ENCODE measurements at regions not wholly inside any gene's neighbourhood (a gene's known extent, or its start where the extent isn't known, plus 50 kb on each side); places are given as distances from the start of the nearest gene placed in this dataset.
A peak's percentile ranks its signal among the peaks of the same experiment; 100 is the strongest.

DNA sequence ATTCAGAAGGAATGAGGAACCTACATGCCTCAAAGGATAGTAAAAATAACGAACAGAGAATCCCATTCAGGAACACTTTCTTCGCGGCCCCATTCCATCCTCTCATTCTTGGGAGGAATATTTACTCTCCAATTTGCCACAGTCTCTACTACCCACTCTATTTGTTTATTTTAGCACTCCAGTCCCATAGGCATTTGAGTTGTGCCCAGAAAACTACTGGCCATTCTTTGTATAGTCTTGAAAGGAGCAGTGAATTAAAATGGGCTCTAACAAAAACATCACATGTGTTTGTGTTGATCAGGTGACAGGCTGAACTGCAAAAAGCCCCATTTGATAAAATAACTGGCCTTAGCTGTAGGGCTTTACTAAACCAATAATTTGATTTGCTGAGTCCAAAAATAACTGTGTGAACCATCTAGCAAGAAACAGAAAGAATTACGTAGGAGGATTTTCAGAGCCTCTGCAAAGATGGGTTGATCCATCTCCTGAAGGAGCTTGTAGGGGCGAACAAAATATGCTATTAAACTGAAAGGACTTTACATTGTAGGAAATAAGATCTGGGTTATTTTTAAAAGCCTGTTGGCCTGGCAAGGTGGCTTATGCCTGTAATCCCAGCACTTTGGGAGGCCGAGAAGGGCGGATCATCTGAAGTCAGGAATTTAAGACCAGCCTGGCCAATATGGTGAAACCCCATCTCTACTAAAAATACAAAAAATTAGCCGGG lies 142.3 kb upstream of the CPNE8 start:
- DNase-seq (ENCODE audit: low spot score), result peak; percentile 44

DNA sequence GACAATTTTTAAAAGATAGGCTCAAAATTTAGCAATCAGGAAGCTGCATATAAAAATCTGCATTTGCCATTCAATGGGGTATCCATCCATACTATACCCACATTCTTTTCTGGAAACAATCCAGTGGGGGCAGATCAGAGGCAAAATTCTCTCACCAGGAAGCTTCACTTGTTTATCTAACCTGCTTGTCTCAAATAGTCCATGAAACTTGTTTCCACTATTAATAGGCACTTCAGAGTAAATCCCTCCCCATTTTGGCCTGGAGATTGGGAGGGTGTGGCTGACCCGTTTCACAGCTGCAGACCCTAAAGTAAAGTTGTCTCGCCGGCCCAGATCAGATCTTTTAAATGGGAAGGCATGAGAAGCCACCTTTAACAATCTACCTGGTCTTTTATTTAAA lies 139.4 kb upstream of the CPNE8 start:
- no peak for DNase-seq (ENCODE audit: low spot score)

- DNase-seq (ENCODE audit: low spot score), result no peak
Observed at GRCh38 chr12:39043424-39043822, 138.0 kb upstream of the CPNE8 start.

- no peak for DNase-seq (ENCODE audit: low spot score)
Observed at GRCh38 chr12:39040275-39040674, 134.9 kb upstream of the CPNE8 start.

GRCh38 chr12:39037115-39037514 lies 131.7 kb upstream of the CPNE8 start:
- no peak for DNase-seq (ENCODE audit: low spot score)

DNA sequence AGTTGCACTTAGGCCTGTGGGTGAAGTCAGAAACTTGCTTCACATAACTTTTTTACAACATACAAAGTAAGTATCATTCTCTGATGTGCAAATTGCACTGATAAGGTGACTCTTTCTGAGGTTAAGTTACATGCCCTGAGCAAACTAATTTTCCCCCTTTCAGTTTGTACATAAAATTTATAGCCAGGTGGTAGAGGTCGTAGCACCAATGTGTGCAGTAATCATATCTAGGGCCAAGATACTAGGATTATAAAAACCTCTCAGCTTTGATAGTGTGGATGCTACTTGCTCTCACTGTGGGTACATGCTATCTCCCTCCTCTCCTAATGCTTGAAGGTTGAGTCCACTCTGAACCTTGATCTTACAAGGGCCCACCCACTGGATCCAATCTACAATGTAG lies 130.7 kb upstream of the CPNE8 start:
- DNase-seq (ENCODE audit: low spot score), result no peak

GRCh38 chr12:39033782-39034181 lies 128.4 kb upstream of the CPNE8 start:
- no peak for DNase-seq (ENCODE audit: low spot score)

GRCh38 chr12:39032448-39032847 lies 127.1 kb upstream of the CPNE8 start:
- DNase-seq (ENCODE audit: low spot score), result no peak

DNA sequence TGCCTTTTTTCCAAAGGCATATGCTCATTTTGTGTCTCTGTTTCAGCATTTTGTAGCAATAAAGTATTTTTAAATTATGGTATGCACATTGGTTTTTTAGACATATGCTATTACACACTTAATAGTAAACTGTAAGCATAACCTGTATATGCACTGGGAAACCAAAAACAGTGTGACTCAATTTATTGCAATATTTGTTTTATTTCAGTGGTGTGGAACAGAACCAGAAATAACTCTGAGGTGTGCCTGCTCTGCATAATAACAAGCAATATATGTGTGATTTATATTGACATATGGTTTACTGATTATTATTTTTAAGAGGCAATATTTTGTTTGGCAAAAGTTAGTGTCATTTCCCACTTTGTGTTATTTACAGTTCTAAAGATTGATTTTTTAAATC lies 126.6 kb upstream of the CPNE8 start:
- DNase-seq (ENCODE audit: low spot score), result no peak

DNA sequence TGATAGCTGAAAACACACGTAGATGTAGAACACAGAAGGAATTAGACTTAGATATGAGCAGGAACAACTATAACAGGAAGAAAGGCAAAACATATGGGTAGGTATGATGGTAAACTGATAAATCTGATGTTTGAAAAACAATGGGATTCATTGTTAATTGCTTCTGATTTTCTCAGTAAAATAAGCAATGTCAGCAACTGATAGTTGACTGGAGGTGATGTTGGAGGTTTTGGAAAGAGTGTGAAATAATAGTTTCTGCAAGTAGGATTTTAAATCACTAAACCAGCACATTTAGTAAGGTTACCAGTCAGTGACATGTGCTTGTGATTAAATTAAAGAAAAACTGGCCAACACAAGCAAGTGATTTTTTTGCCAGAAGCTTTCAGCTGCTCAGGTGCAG lies 123.0 kb upstream of the CPNE8 start:
- DNase-seq (ENCODE audit: low spot score), result no peak

DNA sequence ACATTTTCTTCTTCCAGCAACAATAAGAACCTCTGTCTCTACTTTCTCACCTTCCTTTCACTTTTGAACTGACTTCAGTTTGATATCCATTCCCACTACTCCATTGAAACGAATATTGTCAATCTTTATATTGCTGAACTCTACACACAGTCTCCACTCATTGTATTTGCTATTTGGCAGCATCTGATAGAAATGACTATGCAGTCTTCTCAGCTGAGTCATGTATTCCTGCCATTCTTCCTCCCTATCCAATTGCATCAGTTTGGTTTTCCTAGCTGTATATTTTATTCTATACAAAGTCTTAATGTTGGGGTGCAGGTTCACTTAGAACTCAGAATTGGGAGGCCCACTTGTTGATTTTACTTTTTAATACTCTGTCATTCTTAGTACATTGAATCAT lies 107.5 kb upstream of the CPNE8 start:
- no peak for DNase-seq (ENCODE audit: low spot score)

DNA sequence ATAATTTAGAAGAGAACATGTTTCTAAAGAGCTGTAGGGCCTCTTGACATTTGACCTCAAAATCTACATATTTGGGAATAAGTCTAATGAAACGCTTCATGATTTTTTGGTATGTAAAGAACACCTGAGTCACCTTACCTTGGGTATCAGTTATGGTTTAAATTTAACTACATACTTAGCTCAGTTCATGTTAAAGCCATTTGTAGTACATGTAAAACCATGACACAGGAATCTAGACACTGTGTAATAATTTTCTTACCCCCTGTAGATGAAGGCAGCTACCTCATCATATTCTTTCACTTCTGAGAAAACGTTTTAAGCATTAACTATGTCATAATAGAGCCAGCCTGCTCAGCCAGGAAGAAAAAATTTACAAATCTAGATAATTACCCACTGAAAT lies 105.8 kb upstream of the CPNE8 start:
- no peak for DNase-seq (ENCODE audit: low spot score)

- no peak for DNase-seq (ENCODE audit: low spot score)
Observed at GRCh38 chr12:39010406-39010805, 105.0 kb upstream of the CPNE8 start.

DNA sequence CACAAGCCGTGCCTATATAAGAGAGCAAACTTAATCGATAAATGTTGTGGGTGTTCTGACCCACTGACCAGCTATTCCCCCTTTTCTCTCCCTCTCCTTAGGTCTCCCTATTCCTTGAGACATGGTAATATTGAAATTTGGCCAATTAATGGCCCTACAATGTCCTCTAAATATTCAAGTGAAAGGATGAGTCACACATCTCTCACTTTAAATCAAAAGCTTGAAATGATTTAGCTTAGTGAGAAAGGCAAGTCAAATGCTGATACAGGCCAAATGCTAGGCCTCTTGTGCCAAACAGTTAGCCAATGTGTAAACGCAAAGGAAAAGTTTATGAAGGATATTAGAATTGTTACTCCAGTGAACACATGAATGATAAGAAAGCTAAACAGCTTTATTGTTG lies 102.2 kb upstream of the CPNE8 start:
- DNase-seq (ENCODE audit: low spot score), result no peak

GRCh38 chr12:39006286-39006685 lies 100.9 kb upstream of the CPNE8 start:
- DNase-seq (ENCODE audit: low spot score), result no peak

- DNase-seq (ENCODE audit: low spot score), result no peak
Observed at GRCh38 chr12:39005671-39006070, 100.3 kb upstream of the CPNE8 start.

DNA sequence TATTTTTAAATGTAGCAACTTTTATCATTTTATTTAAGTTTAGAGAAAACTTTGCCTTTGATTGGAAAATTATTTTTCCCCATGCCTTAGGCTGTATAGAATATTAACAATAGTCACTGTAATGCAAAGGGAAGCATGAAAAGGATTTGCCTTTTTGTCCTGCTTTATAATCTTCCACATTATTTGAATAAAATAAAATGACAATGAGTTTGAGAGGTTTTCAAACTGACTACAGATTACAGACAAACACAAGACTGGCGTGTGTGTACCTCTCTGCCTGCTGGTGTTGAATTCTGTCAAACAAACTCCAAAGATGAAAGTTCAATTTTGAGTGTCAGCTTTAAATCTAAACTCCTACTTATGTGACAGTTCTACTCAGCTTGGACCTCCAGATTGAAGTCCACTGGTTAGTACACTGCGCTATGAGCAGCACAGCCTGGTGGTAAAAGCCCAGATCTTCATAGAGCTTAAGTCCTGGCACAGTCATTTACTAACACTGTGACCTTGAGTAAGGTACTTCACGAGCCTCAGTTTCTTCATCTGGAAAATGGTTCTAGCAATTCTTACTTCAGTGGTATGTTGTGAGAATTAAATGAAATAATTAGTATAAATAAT lies 98.3 kb upstream of the CPNE8 start:
- DNase-seq (ENCODE audit: low spot score), result no peak

DNA sequence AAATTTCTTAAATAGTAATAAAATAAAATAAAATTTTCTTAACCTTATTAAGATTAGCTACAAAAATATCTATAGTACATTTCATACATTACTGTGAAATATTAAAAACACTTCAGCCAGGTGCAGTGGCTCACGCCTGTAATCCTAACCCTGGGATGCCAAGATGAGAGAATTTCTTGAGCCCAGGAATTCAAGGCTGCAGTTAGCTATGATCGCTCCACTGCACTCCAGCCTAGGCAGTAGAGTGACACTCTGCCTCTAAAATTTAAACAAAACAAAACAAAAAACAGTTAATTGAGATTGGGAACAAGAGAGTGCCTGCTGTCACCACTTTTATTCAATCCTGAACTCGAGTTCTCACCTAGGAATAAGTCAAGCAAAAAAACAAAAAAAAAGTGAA lies 95.0 kb upstream of the CPNE8 start:
- no peak for DNase-seq (ENCODE audit: low spot score)

DNA sequence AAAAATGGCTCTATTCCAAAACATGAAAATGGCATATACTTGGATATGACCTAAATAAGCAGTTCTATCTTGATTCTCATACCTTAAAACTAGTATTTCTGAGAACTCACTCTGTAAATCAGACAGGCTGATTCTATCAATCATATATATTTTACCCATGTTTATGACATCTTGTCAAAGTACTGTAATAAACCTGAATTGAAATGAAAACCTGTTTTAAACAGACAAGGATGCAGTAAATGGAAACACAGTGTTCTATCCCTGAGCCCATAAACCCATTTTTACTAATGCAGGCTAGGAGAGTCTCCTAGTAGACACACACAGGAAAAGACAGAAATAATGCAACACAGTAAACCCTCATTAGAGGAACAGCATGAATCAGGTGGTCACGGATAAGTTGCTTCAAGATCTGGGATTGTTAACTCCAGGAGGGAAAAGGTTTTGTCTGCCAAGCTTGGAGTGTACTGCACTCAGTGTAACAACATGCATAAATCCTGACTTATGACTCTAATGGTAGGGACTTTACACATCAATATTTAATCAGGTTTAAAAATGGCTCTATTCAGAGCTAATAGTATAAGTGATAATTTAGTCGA lies 93.6 kb upstream of the CPNE8 start:
- DNase-seq (ENCODE audit: low spot score), result no peak

GRCh38 chr12:38995249-38995648 lies 89.9 kb upstream of the CPNE8 start:
- no peak for DNase-seq (ENCODE audit: low spot score)

DNA sequence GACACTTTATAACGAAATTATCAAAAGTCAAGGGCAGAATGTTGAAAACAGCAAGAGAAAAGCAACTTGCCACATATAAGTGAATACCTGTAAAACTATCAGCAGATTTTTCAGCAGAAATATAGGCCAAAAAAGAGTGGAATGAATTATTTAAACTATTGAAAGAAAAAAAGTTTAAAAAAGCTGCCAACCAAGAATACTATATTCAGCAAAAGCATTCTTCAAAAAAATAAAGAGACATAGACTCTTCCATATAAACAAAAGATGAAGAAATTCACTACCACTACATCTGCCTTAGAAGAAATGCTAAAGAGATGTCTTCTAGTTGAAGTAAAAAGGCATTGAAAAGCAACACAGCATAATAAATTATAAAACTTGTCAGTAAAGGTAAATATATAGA lies 80.6 kb upstream of the CPNE8 start:
- DNase-seq (ENCODE audit: low spot score), result no peak

DNA sequence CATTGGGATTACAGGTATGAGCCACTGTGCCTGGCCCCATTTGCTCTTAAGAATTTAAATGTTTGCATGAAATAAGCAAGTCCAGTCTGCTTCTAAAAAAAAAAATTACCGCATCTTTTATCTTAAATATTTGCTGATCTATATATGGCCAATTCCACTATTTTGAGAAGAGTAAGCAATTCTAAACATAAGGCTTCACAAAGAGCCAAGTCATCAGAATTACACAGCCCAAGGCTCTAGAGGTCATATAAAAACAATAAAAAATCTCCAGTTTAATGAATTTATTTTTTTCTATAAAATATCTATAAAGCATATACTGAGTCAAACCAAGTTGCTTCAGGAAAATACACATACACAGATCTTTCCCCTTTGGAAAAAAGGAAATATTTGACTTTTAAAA lies 79.0 kb upstream of the CPNE8 start:
- DNase-seq (ENCODE audit: low spot score), result no peak

GRCh38 chr12:38983117-38983571 lies 77.8 kb upstream of the CPNE8 start:
- DNase-seq (ENCODE audit: low spot score), result peak; percentile 56

All from H4 (cell line).